Thoracic aorta (tissue), 2 donors: ENCODE measurements at regions not wholly inside any gene's neighbourhood (a gene's known extent, or its start where the extent isn't known, plus 50 kb on each side); places are given as distances from the start of the nearest gene placed in this dataset.

ENCODE experiments used
- ATAC-seq: fragments of 150-250 bp; one replicate; pipeline ENCODE4 v1.8.0; 2017; ENCODE audit warnings: low read depth; ENCODE audit not compliant: insufficient number of reproducible peaks, low FRiP score
- DNase-seq: peaks from one replicate; pipeline ENCODE4 v3.0.0-alpha.2; 2020; ENCODE audit warnings: low spot score
- H3K27ac ChIP-seq, 2 donors: fragments of 200-600 bp; sonication (generic); 1 replicate in 1 of 2; 2 replicates in 1 of 2; pipeline ENCODE4 v1.5.1; 2016; ENCODE audit warnings: mild to moderate bottlenecking in 2 of 2, moderate library complexity in 2 of 2
- H3K27me3 ChIP-seq: fragments of 200-600 bp; sonication (generic); replicated peaks from 2 replicates; pipeline ENCODE4 v1.6.0; 2016; ENCODE audit warnings: mild to moderate bottlenecking; ENCODE audit not compliant: insufficient read depth
- H3K36me3 ChIP-seq: fragments of 200-600 bp; sonication (generic); one replicate; pipeline ENCODE4 v1.5.1; 2016
- H3K4me1 ChIP-seq, 2 donors: fragments of 200-600 bp; sonication (generic); 1 replicate in 1 of 2; 2 replicates in 1 of 2; pipeline versions ENCODE4 v1.5.1 to v1.6.0; 2016; ENCODE audit warnings: low read depth in 2 of 2, mild to moderate bottlenecking in 1 of 2; ENCODE audit not compliant: control insufficient read depth in 1 of 2
- H3K4me3 ChIP-seq: fragments of 200-600 bp; sonication (generic); 2 replicates; pipeline ENCODE4 v1.5.1; 2016; ENCODE audit warnings: mild to moderate bottlenecking
- H3K9me3 ChIP-seq: fragments of 200-600 bp; sonication (generic); 2 replicates; pipeline ENCODE4 v1.5.1; 2016
- CTCF ChIP-seq: fragments of 200-600 bp; sonication (generic); IDR thresholded peaks from one replicate; pipeline ENCODE4 v1.5.1; 2019; ENCODE audit warnings: antibody characterized with exemption

DNA sequence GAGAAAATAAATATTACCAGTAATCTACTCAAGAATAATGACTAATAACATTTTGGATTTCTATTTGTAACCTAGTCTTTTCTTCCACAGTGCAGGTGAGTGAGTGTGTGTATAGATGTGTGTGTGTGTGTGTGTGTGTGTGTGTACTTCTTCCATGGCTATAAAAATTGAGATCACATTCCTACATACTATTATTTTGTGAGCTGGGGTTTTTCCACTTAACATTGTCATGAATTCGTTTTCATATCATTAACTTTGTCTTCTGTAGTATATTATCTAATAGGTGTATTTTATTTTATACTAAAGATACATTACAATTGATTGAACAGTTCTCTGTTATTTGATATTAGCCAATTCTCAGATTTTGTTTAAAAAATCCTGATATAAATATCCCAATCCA lies 152.4 kb upstream of the TRPC7 start:
- H3K9me3 ChIP-seq = no peaks in the 10 kb centered on the region
- no peaks in the 10 kb centered on the region for H3K4me1 ChIP-seq
- no peak for TF ChIP-seq CTCF
- no peak overlapping the region for H3K4me3 ChIP-seq
- no peaks in the 10 kb centered on the region for H3K36me3 ChIP-seq
- no peaks in the 10 kb centered on the region for H3K27me3 ChIP-seq
- H3K27ac ChIP-seq = no peak overlapping the region
- ATAC-seq (no peak), DNase-seq (no peak)

DNA sequence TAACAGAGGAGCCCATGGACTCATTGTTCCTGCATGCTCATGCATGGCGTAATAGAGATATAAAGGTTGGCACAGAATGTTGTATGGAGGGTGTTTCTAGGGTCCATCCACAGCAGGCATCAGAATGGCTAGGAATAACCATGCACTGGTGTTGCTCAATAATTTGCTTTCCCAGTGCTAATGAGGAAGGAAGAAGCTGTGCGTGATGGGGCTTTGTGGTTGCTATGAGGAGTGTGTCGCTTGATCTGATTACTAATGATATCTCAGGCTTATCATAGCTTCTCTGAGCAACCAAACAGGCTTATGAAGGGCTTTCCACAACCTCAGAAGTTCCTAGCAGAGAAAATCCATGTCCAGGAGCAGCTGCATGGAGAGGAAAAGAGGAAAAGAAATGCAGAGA lies 151.3 kb upstream of the TRPC7 start:
- no peak for TF ChIP-seq CTCF
- ATAC-seq = no peak
- no peaks in the 10 kb centered on the region for H3K27me3 ChIP-seq

DNA sequence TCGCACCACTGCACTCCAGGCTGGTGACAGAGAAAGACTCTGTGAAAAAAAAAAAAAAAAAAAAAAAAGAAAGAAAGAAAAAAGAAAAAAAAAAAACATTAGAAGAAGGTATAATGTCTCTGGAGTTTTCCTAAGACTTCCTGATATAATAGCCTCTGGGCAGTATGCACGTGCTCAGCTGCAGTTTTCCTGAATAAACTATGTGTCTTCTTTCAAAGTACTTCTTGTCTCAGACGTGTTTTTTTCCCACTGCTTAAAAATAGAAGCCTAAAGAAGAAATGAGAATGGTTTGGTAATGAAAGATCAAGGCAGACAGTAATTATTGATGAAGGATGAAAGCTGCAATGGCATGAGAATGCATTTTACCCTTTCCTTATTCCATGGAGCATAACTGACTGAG lies 148.1 kb upstream of the TRPC7 start:
- ATAC-seq = no peak
- H3K9me3 ChIP-seq = no peaks in the 10 kb centered on the region
- no peaks in the 10 kb centered on the region for H3K27me3 ChIP-seq
- H3K36me3 ChIP-seq = no peaks in the 10 kb centered on the region
- no peak overlapping the region for H3K27ac ChIP-seq
- H3K4me3 ChIP-seq = no peak overlapping the region
- no peaks in the 10 kb centered on the region for H3K4me1 ChIP-seq
- DNase-seq = no peak
- TF ChIP-seq CTCF = no peak

More for the DNA sequence above, 151.3 kb upstream of the TRPC7 start:
- H3K4me3 ChIP-seq = no peak overlapping the region
- no peaks in the 10 kb centered on the region for H3K9me3 ChIP-seq
- H3K36me3 ChIP-seq = no peaks in the 10 kb centered on the region
- no peak overlapping the region for H3K27ac ChIP-seq
- DNase-seq = no peak
- H3K4me1 ChIP-seq = no peaks in the 10 kb centered on the region

DNA sequence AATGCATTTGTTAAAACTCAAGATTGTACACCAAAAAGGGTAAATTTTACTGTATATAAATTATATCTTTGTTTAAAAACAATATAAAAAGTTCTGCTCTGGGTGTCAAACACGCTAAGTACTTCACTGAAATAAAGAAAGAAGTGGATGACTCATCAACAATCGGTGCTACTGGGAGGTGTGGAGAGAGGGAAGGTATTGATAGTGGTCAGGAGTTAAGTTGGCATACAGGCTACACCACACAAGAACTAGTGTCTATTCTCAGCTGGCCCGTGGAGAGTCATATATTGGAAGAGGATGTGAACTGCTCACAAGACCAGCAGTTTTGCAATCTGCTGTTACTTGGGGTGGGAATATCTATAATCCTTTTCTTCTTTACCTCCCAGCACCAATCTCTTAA lies 145.7 kb upstream of the TRPC7 start:
- DNase-seq (no peak), ATAC-seq (no peak)
- no peak for TF ChIP-seq CTCF
- Histone ChIP-seq H3K4me1 (no peaks in the 10 kb centered on the region), H3K36me3 (no peaks in the 10 kb centered on the region), H3K27me3 (no peaks in the 10 kb centered on the region), H3K27ac (no peak overlapping the region), H3K4me3 (no peak overlapping the region), H3K9me3 (no peaks in the 10 kb centered on the region)

- H3K9me3 ChIP-seq = no peaks in the 10 kb centered on the region
- H3K4me3 ChIP-seq = no peak overlapping the region
- no peak for DNase-seq
- ATAC-seq = no peak
- no peaks in the 10 kb centered on the region for H3K36me3 ChIP-seq
- H3K27me3 ChIP-seq = no peaks in the 10 kb centered on the region
- no peak for TF ChIP-seq CTCF
- H3K27ac ChIP-seq = no peak overlapping the region
- no peaks in the 10 kb centered on the region for H3K4me1 ChIP-seq
Measured at GRCh38 chr5:136510481-136510880, 145.1 kb upstream of the TRPC7 start.
